ENCODE measurements at regions not wholly inside any gene's neighbourhood (a gene's known extent, or its start where the extent isn't known, plus 50 kb on each side); places are given as distances from the start of the nearest gene placed in this dataset.
"Not testable (repeated sequence)": the region's sequence is repeated elsewhere in the genome, so short reads cannot be mapped to it uniquely, and the experiment has no call there.

DNA sequence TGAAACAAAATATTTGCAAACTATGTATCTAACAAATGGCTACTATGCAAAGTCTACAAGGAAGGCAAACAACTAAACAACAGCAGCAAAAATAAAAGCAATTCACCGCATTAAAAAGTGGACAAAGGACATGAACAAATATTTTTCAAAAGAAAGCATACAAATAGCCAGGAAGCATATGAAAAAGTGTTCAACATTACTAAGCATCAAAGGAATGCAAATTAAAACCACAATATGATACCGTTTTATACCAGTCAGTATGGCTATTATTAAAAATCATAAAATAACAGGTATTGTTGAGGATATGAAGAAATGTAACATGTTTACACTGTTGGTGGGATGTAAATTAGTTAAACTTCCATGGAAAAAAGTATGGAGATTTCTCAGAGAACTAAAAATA is 1106.7 kb downstream of the PDHA2 start:
- in situ Hi-C loops (cut with MboI; ENCODE audit: low pct_unique_long_range_greater_than_20kb, low sequenced_read_pairs), result no loop called here
- DNase-seq, result no peak

DNA sequence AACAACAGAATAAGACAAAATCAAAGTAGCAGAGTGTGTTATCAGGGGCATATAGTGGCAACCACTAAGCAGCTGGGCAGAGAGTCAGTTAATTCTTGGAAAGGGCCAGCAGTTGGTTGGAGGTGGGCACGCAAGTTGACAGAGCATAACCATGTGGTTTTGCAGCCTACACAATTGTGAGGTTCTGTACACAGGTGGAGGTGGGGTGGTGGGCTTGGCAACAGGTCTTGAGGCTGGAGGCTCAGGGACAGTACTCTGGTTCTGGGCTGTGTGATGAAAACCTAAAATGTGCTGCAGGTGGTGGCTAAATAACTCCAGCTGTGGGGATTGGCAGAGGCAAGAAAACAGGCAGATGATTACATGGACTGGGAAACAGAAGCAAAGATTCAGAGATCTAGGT is 1112.7 kb downstream of the PDHA2 start:
- no peak for DNase-seq
- in situ Hi-C loops (cut with MboI; ENCODE audit: low pct_unique_long_range_greater_than_20kb, low sequenced_read_pairs), result no loop called here

DNA sequence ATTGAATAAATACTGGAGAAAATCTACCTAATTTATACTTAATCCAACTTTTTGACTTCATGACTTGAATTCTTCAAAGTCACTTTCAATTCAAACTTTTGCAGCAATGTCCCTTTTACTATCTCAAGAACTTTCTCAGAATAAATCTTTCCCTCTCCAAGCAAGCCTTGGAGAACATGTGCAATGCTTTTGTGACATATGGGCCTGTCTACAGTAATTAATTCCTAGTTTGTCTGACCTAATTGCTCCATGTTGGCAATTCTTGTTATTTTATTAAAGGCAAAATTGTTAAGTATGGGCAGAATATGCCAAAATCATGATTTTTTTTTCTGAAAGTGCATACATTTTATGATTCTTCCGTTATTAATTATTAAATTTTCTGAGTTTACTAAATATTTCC is 1115.3 kb downstream of the PDHA2 start:
- in situ Hi-C loops (cut with MboI; ENCODE audit: low pct_unique_long_range_greater_than_20kb, low sequenced_read_pairs), result no loop called here
- no peak for DNase-seq

DNA sequence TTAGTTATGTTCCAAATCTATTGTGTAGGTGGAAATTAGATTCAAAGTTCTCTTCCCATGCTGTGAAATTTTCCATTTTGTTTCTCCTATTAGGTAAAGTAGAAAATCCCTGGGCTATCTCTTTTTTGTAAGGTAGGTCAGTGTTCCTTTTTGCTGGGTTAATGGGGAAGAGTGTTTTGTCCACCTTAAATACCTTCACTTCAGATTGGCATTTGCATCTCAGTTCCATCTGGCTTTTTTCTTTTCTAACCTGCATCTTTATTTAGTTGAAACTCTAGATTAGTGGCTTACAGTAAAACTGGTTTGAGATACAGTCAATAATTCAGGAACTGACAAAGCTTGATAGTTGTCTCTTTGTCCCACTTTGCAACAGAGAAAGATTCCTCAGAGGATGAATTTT is 1115.8 kb downstream of the PDHA2 start:
- in situ Hi-C loops (cut with MboI; ENCODE audit: low pct_unique_long_range_greater_than_20kb, low sequenced_read_pairs), result no loop called here
- no peak for DNase-seq

DNA sequence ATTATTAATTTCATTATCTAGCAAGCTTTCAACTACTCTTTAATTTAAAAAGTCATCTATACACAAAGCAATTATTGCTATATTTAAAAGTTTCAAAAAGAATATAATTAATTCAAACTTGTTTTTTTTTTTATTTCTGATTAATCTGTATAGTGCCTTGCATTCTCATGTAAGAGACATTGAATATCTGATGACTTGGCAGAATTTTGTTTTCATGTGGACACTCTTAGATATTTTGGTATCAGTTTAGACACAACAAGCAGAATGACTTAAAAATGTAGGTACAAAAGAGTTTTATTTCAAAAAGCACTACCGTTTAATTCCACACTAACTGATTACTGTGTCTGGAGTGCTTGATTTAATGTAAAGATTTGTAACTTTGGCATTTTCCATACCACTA is 1129.6 kb downstream of the PDHA2 start:
- in situ Hi-C loops (cut with MboI; ENCODE audit: low pct_unique_long_range_greater_than_20kb, low sequenced_read_pairs), result no loop called here
- no peak for DNase-seq

DNA sequence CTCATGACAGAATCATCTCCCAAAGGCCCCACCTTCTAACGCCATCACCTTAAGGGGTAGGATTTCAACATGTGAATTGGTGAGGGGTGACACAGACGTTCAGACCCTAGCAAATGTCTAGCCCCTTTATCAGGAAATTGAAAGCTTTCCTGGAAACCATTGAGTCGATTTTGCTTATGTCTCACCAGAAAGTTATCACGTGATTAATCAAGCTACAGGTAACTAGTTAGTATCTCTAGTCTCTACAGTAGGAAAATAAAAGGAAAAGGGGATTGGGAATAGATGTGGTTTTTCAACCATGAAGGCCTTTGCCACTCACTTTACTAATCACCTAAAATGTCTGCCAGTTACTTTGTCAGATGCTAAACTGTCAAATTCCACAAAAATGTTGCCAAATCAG is 1133.0 kb downstream of the PDHA2 start:
- in situ Hi-C loops (cut with MboI; ENCODE audit: low pct_unique_long_range_greater_than_20kb, low sequenced_read_pairs), result no loop called here
- no peak for DNase-seq

DNA sequence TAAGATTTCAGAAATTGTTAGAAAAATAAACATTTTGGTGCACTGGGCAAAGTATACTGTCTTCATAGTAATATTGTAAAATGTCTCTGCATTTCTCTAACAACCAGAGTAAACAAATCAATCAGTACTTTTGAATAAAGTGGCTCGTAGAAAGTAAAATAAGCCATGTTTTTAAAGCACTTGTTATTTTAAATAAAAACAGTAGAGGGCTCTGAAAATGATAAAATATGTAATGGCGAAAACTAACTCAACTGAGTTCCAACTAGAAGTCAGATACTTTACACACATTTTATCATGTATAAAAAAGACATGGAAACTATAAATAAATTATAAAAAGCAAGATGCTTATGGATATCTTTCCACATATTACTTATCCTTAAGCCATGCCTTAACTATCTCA is 1134.4 kb downstream of the PDHA2 start:
- in situ Hi-C loops (cut with MboI; ENCODE audit: low pct_unique_long_range_greater_than_20kb, low sequenced_read_pairs), result no loop called here
- no peak for DNase-seq

DNA sequence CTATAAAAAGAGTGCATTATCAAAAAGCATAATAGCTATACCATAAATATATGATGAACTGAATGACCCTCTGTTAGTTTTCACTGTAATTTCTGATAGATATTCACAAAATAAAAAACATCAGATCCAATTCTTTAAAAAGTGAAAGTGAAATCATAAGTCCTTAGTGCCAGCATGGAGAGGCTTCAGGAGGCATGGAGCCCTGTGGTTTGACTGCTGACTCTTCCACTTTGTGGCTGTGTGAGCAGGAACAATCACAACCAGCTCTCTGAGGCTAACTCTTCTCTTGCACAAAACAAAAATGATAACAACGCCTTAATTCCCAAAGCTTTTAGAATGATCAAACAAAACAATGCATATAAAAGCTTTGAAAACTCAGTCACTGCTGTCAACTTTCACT is 1143.9 kb downstream of the PDHA2 start:
- DNase-seq, result no peak
- in situ Hi-C loops (cut with MboI; ENCODE audit: low pct_unique_long_range_greater_than_20kb, low sequenced_read_pairs), result no loop called here

DNA sequence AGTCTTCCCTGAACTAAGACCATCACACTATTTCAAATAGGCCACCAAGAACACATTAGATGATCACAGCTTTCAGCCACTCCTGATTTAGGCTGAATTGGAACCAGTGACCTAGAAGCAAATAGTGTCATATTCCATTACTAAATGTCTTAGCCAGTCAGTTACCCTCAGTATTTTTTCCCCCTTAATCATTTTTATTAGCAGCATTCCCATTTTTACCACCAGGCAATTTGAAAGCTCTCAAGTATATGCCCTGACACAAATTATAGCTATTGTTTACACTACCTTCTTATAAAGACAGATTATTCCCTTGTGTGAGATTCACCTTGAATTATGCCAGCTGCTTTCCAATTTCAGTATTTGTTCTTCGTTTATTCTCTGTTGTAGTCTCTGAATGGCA is 1146.9 kb downstream of the PDHA2 start:
- DNase-seq, result no peak
- in situ Hi-C loops (cut with MboI; ENCODE audit: low pct_unique_long_range_greater_than_20kb, low sequenced_read_pairs), result no loop called here

DNA sequence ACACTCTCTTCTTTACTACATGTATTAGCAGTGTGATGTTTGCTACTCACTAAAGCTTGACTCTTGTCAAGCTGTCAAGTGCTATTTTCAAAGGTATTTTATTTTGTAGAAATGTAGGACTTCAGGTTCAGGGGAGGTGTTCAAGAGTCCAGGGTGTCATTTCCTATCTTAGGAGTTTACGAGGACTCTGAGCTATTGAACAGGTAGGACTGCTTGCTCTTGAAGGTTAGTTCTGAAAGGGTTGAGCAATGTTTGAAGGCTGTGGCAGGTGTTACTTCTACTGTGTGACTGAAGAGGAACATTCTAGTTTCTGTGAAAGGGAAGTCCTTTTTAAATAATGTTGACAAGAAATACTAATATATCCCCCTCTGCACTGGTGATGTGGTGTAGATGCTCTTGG is 1151.2 kb downstream of the PDHA2 start:
- DNase-seq, result no peak
- in situ Hi-C loops (cut with MboI; ENCODE audit: low pct_unique_long_range_greater_than_20kb, low sequenced_read_pairs), result no loop called here

DNA sequence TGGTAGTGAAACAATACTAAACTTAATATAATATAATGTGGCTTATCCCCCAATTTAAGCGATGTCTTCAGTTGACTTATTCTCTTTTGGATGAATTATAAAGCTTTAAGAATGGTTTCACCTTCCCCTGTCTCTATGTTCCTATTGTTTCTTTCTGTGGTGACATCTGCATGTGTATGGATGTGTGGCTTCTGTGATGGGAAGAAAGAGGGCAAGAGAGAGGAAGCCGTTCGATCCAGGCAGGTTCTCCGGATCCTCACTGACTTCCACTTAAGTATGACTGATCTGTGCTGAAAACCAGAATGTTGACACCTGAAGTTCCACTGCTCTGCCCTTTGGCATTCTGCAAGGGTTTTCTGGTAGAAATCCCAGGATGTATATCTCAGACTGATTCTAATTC is 1150.8 kb downstream of the STPG2 start:
- DNase-seq, result no peak
- in situ Hi-C loops (cut with MboI; ENCODE audit: low pct_unique_long_range_greater_than_20kb, low sequenced_read_pairs), result no loop called here

DNA sequence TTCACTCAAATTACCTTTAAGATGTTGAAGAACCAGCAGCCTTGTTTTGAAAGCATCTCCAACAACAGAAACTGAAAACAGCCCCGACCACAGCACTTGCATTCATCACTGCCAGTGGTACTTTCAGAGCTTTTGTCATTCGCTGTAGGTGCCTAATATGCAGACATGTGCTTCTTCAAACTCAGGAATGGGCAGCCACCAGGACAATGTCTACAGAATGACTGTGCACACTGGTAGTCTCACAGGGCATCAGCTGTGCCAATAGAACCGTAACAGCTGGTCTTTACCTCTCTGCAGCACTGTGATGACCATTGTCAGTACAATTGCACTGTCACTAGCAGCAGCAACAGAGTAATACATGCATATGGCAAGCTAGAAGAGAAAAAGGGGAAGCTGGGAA is 1149.7 kb downstream of the STPG2 start:
- in situ Hi-C loops (cut with MboI; ENCODE audit: low pct_unique_long_range_greater_than_20kb, low sequenced_read_pairs), result no loop called here
- DNase-seq, result no peak

DNA sequence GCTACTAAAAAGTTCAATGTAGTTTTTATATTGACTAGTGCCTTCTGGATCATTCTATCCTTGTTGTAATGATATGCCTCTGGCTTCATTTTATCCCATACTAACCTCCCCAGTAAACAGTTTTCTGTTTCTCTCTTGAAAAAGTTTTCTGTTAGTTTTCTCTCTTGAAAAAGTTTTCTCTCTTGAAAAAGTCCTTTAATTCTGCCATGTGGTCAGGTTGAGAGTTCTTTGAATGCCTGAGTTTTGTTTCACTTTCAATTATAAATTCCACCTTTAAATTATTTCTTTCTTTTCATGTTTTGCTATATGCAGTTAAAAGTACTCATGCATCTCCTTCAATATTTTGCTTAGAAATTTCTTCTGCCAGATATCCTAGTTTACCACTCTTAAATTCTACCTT is 1139.6 kb downstream of the STPG2 start:
- no peak for DNase-seq
- in situ Hi-C loops (cut with MboI; ENCODE audit: low pct_unique_long_range_greater_than_20kb, low sequenced_read_pairs), result no loop called here

DNA sequence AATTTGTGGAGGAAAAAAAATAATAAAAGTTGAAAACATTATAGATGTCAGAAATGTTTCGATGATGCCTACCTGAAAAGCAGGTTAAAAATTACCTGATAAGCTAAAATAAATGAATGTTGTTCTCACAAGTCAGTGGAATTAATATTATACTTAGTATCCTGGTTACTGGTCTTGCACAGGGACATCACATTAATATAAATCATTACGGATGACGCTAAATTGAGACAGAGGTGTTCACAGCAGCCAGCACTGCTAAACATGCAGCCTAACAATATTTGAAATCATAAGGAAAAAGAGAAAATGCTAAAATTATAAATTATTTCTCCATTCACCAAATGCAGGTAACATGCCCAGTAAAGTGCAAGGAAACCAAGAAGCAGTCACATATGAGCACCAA is 1130.0 kb downstream of the STPG2 start:
- no peak for DNase-seq
- in situ Hi-C loops (cut with MboI; ENCODE audit: low pct_unique_long_range_greater_than_20kb, low sequenced_read_pairs), result no loop called here

DNA sequence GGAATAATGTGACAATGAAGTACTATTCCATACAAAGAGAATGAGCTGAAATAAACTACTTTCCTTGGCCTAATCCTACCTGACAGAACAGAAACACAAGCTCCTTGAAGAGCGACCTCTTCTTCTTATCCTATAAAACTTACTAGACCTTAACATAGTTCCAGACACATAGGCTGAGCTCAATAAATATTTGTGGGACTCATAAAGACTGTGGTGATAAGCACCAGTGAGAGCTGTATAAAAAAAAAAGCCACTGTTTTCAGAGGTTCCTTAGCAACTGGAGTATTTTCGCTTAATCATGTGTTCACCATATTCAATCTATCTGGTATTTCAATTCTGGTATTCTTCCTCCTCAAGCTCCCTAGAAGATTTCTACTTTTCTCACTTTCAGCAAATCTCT is 1129.6 kb downstream of the STPG2 start:
- no peak for DNase-seq
- in situ Hi-C loops (cut with MboI; ENCODE audit: low pct_unique_long_range_greater_than_20kb, low sequenced_read_pairs), result no loop called here

DNA sequence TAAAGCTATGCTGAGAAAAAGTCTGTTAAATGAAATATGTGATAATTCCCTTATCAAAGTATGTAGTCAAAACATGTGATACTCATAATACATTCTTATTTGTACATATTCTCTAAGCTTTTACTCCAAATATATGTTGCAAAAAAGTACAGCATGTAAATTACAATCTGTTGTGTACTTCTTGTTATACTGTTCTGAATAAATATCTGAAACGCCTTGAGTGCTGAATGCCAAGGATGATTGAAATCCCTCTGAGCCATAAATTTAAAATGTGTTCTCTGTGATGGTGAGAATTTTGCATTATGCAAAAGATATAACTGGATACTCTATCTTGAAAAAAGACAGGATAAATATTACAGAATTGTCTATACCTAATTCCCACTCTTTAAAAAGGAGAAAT is 1128.0 kb downstream of the STPG2 start:
- no peak for DNase-seq
- in situ Hi-C loops (cut with MboI; ENCODE audit: low pct_unique_long_range_greater_than_20kb, low sequenced_read_pairs), result no loop called here

DNA sequence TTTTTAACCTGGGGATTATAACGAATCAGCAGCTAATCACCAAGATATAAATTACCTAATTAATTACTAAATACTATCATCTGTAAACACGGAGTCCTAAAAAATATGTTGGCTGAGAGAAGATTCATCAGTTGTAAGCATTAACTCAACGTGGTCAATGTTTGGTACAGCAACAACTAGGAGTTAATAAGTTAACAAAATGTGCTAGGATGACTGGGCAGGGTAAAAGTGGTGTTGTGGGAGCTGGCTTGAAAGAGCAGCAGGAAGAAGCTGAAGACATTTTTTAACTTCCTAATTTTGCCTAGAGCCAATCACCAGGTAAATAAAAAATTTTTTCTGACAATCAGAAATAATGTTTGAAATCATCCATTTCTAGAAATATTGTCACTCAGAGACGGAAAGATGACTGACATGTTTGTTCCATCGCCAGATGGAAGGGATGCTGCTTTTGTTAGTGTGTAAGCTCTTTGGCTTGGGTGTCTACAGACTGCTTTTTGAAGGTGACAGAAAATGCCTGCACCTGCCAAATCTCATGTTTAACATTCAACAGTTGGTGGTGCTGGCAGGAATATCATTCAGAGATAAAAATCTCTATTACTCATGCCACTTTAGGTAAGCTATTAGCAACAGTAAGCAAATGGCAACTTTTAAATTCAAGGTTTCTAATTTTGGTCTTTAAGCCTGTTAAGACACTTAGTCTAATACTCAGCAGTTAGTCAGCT is 1126.9 kb downstream of the STPG2 start:
- in situ Hi-C loops (cut with MboI; ENCODE audit: low pct_unique_long_range_greater_than_20kb, low sequenced_read_pairs), result no loop called here
- no peak for DNase-seq

DNA sequence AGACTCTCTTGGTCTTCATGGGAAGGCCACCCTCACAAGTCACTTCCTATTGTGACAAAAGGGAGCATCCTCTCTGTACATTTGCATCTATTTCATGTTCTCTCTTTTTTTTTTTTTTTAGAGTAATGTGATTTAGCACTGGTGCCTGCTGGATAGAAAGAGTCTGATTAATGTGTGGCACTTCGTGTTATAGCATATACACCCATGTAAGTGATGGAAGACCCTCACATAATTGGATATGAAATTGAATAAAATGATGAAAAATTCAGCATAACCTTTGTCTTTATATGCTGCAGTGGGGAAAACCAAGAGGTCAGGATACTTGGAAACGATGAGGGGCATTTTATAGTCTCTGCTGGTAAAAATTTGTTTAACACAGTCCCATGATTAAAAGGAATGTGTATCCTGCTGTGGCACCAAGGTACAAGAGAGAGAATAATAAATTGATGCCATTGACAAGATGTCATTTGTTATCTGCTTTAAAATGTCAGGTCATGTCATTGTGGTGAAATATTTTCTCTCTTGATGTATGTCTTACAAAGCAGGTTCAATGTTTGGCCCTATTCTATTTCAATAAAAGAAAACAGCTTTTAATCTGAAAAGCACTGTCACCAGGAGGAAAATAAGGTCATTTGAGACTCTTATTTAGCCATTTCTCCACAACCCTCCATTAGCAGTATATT is 1115.4 kb downstream of the STPG2 start:
- in situ Hi-C loops (cut with MboI; ENCODE audit: low pct_unique_long_range_greater_than_20kb, low sequenced_read_pairs), result no loop called here
- no peak for DNase-seq

DNA sequence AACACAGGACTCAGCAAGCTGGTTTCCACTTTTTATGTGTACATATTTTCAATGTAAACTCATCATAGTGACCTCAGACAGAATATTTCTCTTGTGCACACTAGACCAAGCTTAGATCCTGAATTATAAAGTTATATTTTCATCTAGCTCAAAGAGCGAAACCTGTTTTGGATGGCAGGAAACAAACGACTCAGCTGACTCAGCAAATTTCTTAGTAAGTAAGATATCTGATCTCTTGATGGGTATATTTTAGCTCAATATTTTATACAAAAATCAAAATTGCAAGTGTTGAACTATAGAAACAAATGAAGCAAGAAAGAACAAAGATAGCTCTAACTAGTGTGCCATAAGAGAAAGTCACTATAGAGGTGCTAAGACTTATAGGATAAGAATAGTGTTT is 1114.5 kb downstream of the STPG2 start:
- in situ Hi-C loops (cut with MboI; ENCODE audit: low pct_unique_long_range_greater_than_20kb, low sequenced_read_pairs), result no loop called here
- no peak for DNase-seq

DNA sequence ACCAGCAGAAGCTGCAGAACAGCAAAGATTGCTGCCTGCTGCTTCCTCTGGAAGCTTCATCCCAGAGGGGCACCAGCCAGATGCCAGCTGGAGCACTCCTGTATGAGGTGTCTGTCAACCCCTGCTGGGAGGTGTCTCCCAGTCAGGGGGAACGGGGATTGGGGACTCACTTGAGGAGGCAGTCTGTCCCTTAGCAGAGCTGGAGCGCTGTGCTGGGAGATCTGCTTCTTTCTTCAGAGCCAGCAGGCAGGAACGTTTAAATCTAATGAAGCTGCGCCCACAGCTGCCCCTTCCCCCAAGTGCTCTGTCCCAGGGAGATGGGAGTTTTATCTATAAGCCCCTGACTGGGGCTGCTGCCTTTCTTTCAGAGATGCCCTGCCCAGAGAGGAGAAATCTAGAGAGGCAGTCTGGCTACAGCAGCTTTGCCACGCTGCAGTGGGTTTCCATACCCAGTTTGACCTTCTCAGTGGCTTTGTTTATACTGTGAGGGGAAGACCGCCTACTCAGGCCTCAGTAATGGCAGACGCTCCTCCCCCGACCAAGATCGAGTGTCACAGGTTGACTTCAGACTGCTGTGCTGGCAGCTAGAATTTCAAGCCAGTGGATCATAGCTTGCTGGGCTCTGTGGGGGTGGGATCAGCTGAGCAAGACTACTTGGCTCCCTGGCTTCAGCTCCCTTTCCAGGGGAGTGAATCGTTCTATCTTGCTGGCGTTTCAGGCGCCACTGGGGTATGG is 1105.7 kb downstream of the STPG2 start:
- in situ Hi-C loops (cut with MboI; ENCODE audit: low pct_unique_long_range_greater_than_20kb, low sequenced_read_pairs); DNase-seq: not testable (repeated sequence)

DNA sequence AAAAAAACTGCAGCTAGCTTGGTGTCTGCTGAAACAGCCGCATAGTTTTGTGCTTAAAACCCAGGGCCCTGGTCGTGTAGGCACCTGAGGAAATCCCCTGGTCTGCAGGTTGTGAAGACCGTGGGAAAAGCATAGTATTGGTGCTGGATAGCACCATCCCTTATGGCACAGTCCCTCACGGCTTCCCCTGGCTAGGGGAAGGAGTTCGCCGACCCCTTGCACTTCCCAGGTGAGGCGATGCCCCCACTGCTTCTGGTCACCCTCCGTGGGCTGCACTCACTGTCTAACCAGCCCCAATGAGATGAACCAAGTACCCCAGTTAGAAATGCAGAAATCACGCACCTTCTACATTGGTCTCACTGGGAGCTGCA is 1105.1 kb downstream of the STPG2 start:
- in situ Hi-C loops (cut with MboI; ENCODE audit: low pct_unique_long_range_greater_than_20kb, low sequenced_read_pairs), result no loop called here
- DNase-seq, result no peak

Data from KBM-7 (cell line).